Spleen (tissue), 11 donors: ENCODE measurements at regions not wholly inside any gene's neighbourhood (a gene's known extent, or its start where the extent isn't known, plus 50 kb on each side); places are given as distances from the start of the nearest gene placed in this dataset.

Source experiments
- DNase-seq: peaks from one replicate; pipeline ENCODE4 v3.0.0-alpha.2; 2020
- H3K27ac ChIP-seq, 8 donors: fragments of 200-600 bp; sonication (generic) in 7 of 8; 1 replicate in 4 of 8; 2 replicates in 4 of 8; pipeline versions ENCODE4 v1.5.0 to v1.8.0; 2016 to 2021; ENCODE audit warnings: inconsistent platforms in 4 of 8, mild to moderate bottlenecking in 4 of 8, moderate library complexity in 1 of 8
- H3K27me3 ChIP-seq, 7 donors: fragments of 200-600 bp; sonication (generic) in 6 of 7; replicated peaks in 1 of 7; 1 replicate in 4 of 7; 2 replicates in 3 of 7; pipeline versions ENCODE4 v1.5.0 to v1.8.0; 2016 to 2021; ENCODE audit warnings: inconsistent platforms in 3 of 7, mild to moderate bottlenecking in 1 of 7
- H3K36me3 ChIP-seq, 6 donors: fragments of 200-600 bp; sonication (generic) in 5 of 6; 1 replicate in 4 of 6; 2 replicates in 2 of 6; pipeline versions ENCODE4 v1.5.0 to v1.8.0; 2016 to 2021; ENCODE audit warnings: inconsistent platforms in 2 of 6
- H3K4me1 ChIP-seq, 6 donors: fragments of 200-600 bp; sonication (generic) in 5 of 6; 1 replicate in 3 of 6; 2 replicates in 3 of 6; pipeline versions ENCODE4 v1.5.0 to v1.8.0; 2016 to 2021; ENCODE audit warnings: inconsistent platforms in 3 of 6
- H3K4me3 ChIP-seq, 8 donors: fragments of 200-600 bp; sonication (generic) in 7 of 8; 1 replicate in 4 of 8; 2 replicates in 4 of 8; pipeline versions ENCODE4 v1.5.0 to v1.8.0; 2016 to 2021; ENCODE audit warnings: inconsistent platforms in 4 of 8, mild to moderate bottlenecking in 4 of 8, moderate library complexity in 2 of 8
- H3K9me3 ChIP-seq, 8 donors: fragments of 200-600 bp; sonication (generic) in 7 of 8; 1 replicate in 4 of 8; 2 replicates in 4 of 8; pipeline versions ENCODE4 v1.5.0 to v1.8.0; 2016 to 2021; ENCODE audit warnings: inconsistent platforms in 4 of 8
- POLR2A ChIP-seq, 3 donors: fragments of 450-650 bp; IDR thresholded peaks; one replicate each; pipeline ENCODE4 v1.5.1; 2017; ENCODE audit warnings: antibody characterized with exemption in 3 of 3, mild to moderate bottlenecking in 1 of 3
- POLR2AphosphoS5 ChIP-seq, 3 donors: sonication (generic); formaldehyde crosslinking; IDR thresholded peaks; one replicate each; pipeline ENCODE4 v1.5.1; 2017; ENCODE audit warnings: antibody characterized with exemption in 3 of 3
- WGBS, 5 donors: extraction: QIAGEN DNeasy Blood & Tissue Kit in 3 of 5; methylation state at CpG; one replicate each; pipeline versions ENCODE4 v1.1.5 to v1.1.7; 2013 to 2018; 5-methylcytosine and 5-hydroxymethylcytosine counted together
- intact Hi-C: fragments of 100-400 bp; cut with DNase I; formaldehyde crosslinking; loops from one replicate; pipeline ENCODE4 v1.15.0; 2023; ENCODE audit warnings: low total_unique reads
- TF ChIP-seq, protein P1 (sequence below), 11 experiments: fragments of 200-600 bp in 7 of 11; fragments of 450-650 bp in 4 of 11; sonication (generic) in 4 of 11; IDR thresholded peaks in 8 of 11; conservative IDR thresholded peaks in 3 of 11; 1 replicate in 7 of 11; 2 replicates in 4 of 11; pipeline versions ENCODE4 v1.4.0 to v1.8.0; 2016 to 2021; ENCODE audit warnings: antibody characterized with exemption in 11 of 11, inconsistent platforms in 4 of 11, mild to moderate bottlenecking in 1 of 11
- donor health status: healthy with polysubstance abuse.
- donor health status: DM: no; HTN: no; CAD: no; lungs with moderate emphysema.
- donor health status: DM: no; HTN: no; CAD: no.
- donor health status: Bipolar disorder and iron deficiency.
- donor health status: healthy.
- donor health status: DM: no; HTN: no; CAD: no.
- donor health status: DM: yes; HTN: yes; CAD: no.

GRCh38 chr11:29518389-29519174, 498.2 kb downstream of the KCNA4 start:
- Histone ChIP-seq H3K4me3 (no peak overlapping the region), H3K27ac (peak overlapping the region in 1 of 8 donors; percentile 23), H3K36me3 (no peaks in the 10 kb centered on the region), H3K27me3 (no peaks in the 10 kb centered on the region), H3K9me3 (peaks cover 0 to 56% (median 36%) of the 10 kb centered on the region in 8 donors), H3K4me1 (no peaks in the 10 kb centered on the region)
- whole genome bisulfite sequencing, 5 donors, result 43 to 49% (median 43%) methylated on average over 5 of the region's 5 CpGs
- DNase-seq, result no peak
- TF ChIP-seq POLR2A (IDR thresholded peaks at IDR 0.05) (no peak), POLR2AphosphoS5 (IDR thresholded peaks at IDR 0.05) (no peak)
- TF ChIP-seq, protein P1, sequence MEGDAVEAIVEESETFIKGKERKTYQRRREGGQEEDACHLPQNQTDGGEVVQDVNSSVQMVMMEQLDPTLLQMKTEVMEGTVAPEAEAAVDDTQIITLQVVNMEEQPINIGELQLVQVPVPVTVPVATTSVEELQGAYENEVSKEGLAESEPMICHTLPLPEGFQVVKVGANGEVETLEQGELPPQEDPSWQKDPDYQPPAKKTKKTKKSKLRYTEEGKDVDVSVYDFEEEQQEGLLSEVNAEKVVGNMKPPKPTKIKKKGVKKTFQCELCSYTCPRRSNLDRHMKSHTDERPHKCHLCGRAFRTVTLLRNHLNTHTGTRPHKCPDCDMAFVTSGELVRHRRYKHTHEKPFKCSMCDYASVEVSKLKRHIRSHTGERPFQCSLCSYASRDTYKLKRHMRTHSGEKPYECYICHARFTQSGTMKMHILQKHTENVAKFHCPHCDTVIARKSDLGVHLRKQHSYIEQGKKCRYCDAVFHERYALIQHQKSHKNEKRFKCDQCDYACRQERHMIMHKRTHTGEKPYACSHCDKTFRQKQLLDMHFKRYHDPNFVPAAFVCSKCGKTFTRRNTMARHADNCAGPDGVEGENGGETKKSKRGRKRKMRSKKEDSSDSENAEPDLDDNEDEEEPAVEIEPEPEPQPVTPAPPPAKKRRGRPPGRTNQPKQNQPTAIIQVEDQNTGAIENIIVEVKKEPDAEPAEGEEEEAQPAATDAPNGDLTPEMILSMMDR (IDR thresholded peaks at IDR 0.05 in 8 of 11, conservative IDR thresholded peaks at IDR 0.05 in 3 of 11), result peak in 1 of 11 experiments; percentile 13
- intact Hi-C loops, result no loop called here

DNA sequence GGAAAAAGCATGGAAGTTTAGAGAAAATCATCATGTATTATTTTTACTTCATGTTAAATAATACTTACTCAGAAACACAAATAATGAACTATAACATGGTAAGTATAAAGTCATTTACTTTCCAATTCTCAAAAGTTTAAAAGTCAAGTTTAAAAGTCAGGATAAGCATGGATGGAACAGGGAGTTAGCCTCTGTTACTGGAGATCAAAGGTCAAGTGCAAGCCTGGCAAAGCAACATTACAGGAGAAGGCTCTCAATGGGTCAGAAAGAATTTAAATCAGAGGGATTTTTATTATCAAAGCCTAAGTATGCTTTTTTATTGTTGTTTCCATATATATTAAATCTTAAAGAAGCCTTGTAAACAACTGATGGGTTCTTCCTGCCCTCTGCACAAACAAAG, 505.4 kb downstream of the KCNA4 start:
- H3K27ac ChIP-seq, result no peak overlapping the region
- intact Hi-C loops, result no loop called here

DNA sequence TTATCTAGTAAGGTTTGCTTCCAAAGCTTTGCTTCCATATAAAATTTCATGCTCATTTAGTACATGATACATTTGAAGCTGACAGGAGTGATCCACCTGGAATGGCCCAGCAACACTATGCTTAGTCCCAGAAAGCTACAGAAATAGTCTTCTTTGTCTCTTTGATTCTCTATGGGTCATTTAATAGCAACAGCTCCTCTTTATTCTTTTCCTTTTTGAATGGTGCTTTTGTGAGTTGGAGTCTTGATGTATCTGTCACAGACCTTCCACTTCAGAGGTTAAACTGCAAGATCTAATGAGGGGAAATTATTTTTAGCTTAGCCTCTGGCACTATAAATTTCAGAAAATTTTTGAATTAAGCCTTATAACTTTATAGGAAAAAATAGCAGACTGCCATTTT, 509.5 kb downstream of the KCNA4 start:
- H3K4me3 ChIP-seq, result no peak overlapping the region
- intact Hi-C loops, result no loop called here
- TF ChIP-seq, protein P1 (IDR thresholded peaks at IDR 0.05 in 8 of 11, conservative IDR thresholded peaks at IDR 0.05 in 3 of 11), result no peak
- TF ChIP-seq POLR2AphosphoS5 (IDR thresholded peaks at IDR 0.05) (no peak), POLR2A (IDR thresholded peaks at IDR 0.05) (no peak)
- H3K27ac ChIP-seq, result no peak overlapping the region
- no peaks in the 10 kb centered on the region for H3K9me3 ChIP-seq
- no peaks in the 10 kb centered on the region for H3K27me3 ChIP-seq
- no peak for DNase-seq
- no peaks in the 10 kb centered on the region for H3K36me3 ChIP-seq
- no peaks in the 10 kb centered on the region for H3K4me1 ChIP-seq

More for the DNA sequence above, 505.4 kb downstream of the KCNA4 start:
- no peaks in the 10 kb centered on the region for H3K4me1 ChIP-seq
- H3K27me3 ChIP-seq, result no peaks in the 10 kb centered on the region
- H3K36me3 ChIP-seq, result no peaks in the 10 kb centered on the region
- H3K9me3 ChIP-seq, result no peaks in the 10 kb centered on the region
- DNase-seq, result no peak
- H3K4me3 ChIP-seq, result no peak overlapping the region
- TF ChIP-seq, protein P1 (IDR thresholded peaks at IDR 0.05 in 8 of 11, conservative IDR thresholded peaks at IDR 0.05 in 3 of 11), result no peak
- TF ChIP-seq POLR2A (IDR thresholded peaks at IDR 0.05) (no peak), POLR2AphosphoS5 (IDR thresholded peaks at IDR 0.05) (no peak)

- no peaks in the 10 kb centered on the region for H3K36me3 ChIP-seq
- 65 to 77% (median 74%) methylated on average over 3 of the region's 3 CpGs for WGBS, 5 donors
- intact Hi-C loops, result no loop called here
- no peaks in the 10 kb centered on the region for H3K27me3 ChIP-seq
- H3K9me3 ChIP-seq, result no peaks in the 10 kb centered on the region
- no peak overlapping the region for H3K27ac ChIP-seq
- H3K4me3 ChIP-seq, result no peak overlapping the region
- no peaks in the 10 kb centered on the region for H3K4me1 ChIP-seq
- TF ChIP-seq POLR2AphosphoS5 (IDR thresholded peaks at IDR 0.05) (no peak), POLR2A (IDR thresholded peaks at IDR 0.05) (no peak)
- TF ChIP-seq, protein P1 (IDR thresholded peaks at IDR 0.05 in 8 of 11, conservative IDR thresholded peaks at IDR 0.05 in 3 of 11), result no peak
- DNase-seq, result no peak
These were observed 521.2 kb downstream of the KCNA4 start for GRCh38 chr11:29495676-29496075.
